MV-4-11 (cell line): ENCODE measurements at regions not wholly inside any gene's neighbourhood (a gene's known extent, or its start where the extent isn't known, plus 50 kb on each side); places are given as distances from the start of the nearest gene placed in this dataset.

Experiments
- DNase-seq: peaks from one replicate; lab custom pipeline; 2025; lab: John Stamatoyannopoulos, UW

DNA sequence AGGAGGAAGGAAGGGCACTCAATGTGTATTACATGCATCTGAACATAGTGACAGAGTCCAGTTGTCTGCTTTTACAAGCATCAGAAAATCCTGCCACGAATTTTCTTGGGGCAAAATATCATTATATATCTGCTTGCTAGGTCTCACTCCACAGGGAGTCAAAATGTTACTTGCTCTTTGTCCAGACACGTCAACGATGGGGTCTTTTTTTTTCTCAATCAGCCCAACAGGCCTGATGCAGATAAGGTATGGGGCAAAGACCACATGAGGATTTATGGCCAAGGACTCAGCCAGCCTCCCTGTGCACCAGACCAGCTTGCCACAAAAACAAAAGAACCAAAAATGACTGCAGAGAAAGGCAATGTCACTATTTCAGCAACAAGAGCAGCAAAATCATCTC is 323.4 kb upstream of the PKDCC start:
- DNase-seq: no peak

DNA sequence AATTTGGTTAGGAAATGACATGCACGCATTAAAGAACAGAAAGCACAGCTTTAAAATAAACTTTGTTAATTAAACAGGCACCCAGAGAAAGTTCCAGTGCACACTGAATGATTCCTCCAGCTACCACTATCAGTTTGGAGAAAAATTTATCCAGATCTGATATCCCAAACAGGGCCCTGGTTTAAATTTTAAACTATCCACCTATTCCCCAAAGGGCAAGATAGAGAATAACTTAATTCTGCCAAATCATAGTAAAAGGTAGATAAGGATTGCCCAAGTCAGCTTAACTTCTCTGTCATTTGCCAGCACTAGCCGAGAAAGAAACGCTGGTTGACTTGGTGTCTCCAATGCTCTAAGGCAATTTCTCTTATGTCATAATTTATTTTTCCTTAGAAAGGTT is 321.9 kb upstream of the PKDCC start:
- DNase-seq: no peak

DNA sequence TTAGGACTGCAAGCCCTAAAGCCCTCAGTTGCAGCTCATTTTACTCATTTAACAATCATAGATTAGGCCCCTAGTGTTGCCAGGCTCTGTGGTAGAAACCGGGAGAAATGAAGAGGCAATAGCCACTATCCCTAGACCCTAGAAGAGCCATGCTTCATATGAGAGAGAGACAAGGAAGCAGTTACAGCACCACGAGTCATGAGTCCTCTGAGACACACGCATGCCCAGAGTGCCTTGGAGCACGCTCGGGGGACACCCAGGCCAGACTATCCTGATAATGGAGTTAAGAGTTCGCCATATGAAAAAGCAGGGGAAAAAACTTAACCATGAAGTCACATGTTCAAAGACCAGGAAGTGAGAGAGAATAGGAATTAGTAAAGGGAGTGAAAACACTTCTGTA is 321.5 kb upstream of the PKDCC start:
- peak; percentile 59 for DNase-seq

DNA sequence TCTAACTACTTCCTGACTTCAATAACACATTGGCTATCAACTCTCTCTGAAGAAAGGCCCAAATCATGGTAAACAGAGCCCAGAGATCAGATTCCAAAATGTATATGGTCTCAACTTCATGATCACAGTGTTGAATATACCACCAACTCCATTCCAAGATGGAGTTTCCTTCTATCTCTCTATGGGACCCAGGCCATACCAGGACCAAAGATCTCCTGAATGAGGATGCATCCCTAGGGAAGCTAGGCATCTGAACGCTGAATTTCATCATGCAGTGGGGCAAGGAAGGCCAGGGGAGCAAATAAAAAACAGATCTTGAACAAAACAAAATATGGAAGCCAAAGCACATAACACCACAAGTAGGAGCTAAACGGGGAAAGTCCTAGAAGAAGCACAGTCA is 320.7 kb upstream of the PKDCC start:
- DNase-seq: no peak

DNA sequence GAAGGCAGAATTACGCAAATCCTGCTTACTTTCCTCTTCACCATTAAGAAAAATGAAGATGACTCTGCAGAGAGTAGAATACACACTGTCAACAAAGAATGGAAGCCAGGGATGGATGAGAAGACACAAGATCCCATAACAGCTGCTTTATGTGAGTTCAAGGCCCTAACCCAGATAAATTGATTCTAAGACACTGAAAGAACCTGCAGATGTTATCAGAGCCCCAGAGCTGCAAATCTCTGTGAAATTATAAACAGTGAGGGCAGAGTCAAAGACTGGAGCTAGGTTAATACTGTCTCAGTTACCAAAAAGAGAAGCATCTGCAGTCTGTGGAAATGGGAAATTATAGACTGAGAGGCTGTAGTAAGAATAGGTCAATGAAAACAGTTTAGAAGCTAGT is 320.1 kb upstream of the PKDCC start:
- no peak for DNase-seq

DNA sequence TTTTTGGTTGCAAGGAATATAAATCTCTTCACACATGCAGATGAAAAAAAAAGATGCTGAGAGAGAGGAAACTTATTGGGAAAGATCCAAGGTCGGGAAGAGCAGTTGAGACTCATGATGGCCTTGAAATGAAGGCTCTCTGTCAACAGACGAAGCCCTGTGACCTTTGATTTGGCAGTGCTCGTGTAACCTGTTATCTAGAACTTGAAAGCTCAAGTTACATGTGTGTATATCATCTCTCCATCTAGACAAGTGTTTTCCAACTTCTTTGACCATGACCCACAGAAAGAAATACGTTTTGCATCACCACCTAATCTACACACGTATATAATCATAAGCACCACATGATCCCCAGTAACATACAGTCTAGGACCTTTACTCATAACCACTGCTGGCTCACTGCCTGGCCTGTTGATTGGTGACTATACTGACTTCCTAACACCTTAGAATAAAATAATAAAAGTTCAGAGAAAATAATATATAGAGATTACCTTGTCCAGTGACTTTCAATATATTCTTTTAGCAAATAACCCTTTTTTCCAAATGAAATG is 319.0 kb upstream of the PKDCC start:
- DNase-seq: no peak

DNA sequence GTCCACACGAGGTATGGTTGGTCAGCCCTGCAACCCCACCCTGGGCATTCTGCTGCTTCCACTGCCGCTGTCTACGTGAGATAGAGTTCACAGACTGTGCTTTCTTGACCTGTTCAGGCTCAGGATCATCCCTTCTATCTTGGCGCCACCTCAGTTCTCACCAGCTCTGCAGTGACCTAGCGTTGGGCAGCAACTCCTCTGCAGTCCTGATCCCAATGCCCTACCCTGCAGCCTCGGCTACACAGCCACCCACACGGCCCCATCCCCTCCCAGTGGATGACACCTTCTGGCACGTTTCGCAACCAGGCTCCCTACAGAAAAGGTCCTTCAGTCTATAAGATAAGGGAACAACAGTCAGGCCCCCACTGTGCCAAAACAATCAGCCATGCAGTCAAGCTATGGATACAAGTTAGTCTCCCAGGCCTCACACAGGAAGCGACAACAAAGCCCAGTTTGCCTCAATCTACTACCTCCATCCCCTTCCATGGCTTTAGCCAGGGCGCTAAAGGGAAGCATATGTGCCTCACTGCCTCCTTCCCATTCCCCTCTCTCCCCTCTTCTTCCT is 317.9 kb upstream of the PKDCC start:
- DNase-seq: peak; percentile 58

DNA sequence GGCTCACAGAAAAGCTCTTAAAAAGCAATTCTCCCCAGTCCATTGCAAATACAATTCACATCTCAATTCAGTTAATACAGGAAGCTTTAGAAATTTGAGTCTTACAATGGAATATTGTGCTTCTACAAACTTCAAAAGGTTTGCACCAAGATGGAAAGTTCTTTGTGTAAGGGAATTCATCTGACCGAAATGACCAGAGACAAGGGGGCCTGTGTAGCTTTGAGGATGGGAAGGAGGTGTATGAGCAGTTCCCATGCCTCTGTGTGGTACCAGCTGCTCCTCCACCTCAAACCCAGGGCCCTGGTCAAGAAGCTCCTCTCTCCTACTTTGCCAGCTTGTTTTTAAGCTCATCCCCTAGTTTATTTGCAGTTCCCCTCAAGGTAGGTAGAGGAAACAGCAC is 312.8 kb upstream of the PKDCC start:
- DNase-seq: no peak

DNA sequence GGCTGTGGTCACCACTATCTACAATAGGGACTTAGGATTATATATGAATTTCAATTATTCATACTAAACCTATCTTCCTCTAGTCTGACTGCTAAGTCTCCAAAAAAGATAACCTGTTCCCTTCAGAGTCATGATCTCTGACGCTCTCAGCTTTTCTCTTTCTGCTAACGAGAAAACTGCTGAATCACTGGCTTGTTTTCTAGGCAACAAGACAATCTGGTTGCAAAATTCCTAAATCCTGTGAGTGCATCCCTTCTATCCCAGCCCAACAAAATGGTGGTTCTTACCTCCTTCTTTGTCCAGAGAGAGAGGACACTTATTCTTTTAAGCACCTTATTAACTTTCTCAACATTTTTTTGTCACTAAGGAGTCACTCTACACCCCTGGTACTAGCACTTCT is 312.3 kb upstream of the PKDCC start:
- DNase-seq: peak; percentile 36

DNA sequence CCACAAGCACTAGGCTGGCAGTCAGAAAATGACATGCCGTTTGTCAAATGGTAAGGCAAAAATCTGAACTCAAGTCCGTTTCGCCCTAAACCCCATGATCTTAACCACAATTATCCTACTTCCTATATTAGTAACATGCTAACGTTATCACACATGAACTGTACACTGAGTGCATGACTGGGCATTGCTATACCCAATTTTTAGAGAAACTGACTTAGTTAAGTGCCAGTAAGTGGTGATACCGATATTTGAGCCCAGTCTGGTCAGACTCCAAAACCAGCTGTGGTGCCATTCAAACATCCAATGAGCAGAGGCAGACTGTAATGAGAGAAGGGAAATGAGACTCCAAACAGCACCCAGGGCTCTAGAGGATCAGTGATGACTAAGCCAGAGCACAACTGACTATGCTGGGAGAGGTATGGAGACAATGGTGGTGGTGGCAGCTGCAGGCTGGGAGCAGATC is 311.7 kb upstream of the PKDCC start:
- DNase-seq: peak; percentile 97

DNA sequence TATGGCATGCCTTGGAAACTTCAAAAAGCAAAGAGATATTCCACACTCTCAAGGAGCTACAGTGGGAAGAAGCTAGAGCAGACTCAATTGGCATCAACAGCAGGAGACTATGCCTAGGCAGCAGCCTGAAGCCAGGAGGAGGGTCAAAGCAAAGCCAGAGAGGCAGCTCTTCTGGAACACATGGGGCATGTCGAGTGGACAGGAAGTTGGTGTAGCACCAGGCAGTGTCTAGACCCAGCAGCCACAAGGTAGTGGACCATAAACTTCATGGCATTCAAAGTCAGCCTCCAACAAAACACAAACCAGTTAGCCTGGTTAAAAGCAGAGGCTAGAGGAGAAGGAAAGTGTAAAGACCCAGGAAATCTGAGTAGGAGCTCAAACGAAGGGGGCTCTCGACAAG is 311.2 kb upstream of the PKDCC start:
- DNase-seq: no peak

DNA sequence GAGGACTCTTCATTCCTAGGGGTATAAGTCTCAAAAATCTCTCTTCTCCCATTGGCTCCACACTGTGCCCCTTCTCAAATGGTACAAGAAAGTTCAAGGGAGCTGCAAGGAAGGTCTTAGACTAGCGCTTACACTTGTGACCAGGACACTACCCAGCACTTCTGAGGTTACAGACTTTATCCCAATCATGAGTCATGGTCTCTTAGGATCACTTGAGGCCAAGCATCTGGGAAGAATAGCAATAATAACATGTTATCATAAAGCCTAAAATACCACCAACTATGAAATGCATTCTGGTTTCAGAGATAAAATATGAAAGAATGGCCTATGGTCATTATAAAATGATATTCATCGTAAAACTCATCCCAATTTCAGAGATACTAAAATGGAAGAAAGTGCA is 309.9 kb upstream of the PKDCC start:
- DNase-seq: peak; percentile 23

DNA sequence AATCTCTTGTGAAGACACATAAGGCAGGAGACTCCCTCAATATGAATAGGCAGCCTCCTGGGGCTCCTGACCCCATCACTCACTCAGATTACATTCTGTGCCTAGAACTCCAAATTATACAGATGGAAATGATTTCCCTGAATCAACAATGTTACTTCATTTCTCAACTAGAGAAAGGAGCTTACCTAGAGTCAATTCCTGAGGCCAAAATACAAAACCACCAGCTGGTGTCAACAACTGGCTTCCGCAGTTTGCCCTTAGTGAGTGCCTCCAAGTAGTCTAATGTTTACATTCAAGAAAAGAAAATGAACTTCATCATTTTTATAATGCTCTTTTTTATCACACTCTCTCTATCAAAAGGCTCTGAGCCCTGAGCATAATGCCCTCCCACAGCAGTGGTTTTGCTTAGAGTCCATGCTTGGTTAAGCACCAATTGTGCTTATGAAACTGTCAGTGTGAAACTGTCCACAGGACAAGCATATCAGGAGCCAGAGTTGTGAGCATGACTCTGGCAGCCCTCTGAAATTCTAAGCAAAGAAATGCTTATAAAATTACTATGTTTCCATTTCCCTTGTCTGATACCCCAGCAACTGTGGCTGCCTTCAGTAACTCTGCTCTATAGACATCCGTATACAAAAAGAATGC is 305.7 kb upstream of the PKDCC start:
- no peak for DNase-seq

DNA sequence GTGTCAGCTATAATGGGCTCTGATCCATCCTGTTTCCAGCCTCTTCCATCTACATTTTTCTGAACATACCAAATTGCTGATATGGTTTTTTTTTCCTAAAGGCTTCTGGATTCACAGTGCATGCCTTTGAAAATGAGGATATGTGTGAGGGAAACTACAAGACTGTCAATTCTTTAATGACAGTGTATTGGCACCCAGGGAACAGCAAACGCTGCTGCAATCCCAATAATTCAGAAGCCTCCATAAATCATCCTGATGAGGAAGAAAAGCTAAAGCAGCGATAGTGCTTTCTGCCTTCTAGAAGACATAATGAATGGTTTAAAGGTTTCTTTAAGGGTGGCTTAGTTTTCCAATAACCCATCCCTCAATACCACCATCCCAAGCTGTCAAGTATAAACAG is 304.5 kb upstream of the PKDCC start:
- DNase-seq: no peak

DNA sequence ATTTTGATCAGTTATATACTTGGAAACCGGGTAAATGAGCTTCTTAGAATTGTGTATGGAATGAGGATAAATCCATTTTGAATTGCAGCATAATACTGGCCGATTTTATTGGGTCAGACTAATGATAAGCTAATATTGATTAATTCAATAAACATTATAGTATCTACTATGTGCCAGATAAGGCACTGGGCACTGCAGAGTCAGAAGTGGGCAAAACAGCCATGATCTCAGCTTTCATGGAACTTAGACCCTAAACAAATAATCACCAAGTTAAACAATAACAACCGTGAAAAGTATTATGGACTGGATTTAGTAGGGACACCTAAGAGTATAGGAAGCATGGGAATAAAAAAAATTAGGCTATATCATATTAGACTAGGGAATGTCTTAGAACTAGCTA is 297.0 kb upstream of the PKDCC start:
- no peak for DNase-seq

DNA sequence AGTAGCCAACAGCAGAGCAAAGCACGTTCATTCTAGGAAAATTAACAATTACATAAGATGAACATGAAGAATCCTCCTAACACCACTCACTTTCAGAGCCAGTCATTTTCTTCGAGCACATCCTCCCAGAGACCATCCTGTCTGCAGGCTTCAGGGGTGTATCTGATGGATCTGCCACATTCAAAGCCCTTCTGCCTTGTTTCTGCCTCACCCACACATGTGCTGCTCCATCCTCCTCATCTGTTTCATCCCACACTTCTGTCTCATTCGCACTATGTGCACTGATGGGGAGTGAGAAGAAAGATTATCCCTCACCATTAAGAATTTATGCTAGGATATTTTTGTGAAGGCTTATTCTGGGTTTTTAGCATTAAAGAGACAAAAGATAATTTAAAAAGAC is 287.9 kb upstream of the PKDCC start:
- DNase-seq: no peak

DNA sequence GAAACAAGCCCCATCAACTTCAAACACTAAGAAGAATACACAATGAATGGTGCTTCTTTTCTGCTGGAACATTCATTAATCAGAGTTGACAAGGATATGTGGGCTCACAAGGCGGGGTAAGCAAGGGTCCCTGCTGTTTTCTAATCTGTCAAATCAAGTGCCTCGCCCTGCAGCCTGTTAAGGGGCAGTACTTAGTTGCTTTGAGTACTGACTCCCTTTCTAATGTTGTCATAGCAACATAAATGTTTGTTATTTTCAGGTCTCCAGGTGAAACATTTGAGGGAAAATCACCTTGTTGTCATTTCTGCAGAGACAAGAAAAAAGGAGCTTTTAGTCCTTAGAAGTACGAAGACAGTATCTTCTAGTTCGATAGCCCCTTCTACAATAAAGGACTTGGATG is 284.7 kb upstream of the PKDCC start:
- DNase-seq: no peak

DNA sequence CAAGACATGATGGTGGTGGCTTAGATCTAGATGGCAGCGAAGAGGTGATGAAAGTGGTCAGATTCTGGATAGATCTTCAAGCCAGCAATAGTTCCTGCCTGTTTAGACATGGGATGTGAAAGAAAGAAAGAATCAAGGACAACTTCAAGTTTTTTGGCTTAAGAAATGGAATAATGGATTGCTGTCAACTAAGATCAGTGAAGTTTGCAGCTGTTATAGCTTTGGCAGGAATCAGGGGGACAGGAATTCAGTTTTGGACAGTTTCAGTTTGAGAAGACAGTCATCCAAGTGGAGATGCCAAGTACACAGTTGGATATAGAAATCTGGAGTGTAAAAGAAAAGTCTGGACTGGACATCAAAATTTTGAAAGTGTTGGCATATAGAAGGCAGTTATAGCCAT is 283.7 kb upstream of the PKDCC start:
- DNase-seq: no peak

DNA sequence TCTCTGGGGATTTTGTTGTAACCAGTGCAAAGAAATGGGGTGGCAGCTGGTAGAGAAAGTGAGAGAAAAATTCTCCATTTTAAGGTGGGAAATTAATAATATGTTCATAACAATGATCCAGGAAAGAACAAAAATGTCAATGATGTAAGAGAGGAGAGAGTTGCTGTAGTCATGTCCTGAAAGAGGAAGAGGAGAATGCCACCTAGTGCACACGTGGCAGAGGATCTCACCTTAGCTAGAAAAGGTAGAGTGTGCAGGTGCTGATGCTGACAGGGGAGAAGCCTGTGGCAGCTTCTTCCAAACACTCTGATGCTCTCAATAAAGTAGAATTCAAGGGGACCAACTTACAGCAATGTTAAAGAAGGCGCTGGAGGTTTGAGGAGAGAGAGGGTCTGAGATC is 282.9 kb upstream of the PKDCC start:
- DNase-seq: no peak

DNA sequence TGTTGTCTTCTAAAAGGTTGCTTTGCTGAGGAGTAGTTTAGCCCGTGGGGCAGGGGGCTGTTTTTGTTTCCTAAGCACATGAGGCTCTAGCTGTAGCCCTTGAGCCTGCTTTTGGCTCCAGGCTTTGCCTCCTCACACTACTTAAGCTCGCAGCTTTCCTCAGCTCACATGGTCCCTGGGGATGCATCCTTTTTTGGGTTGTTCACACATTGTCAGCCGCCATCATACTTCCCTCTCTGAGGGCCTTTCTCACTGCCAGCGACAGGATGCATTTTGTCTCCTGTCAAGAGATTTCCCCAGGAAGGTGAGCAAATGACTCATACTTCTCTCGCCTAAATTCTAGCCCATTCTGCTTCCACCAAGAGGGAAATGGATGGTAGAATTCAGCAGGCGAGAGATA is 279.5 kb upstream of the PKDCC start:
- no peak for DNase-seq

DNA sequence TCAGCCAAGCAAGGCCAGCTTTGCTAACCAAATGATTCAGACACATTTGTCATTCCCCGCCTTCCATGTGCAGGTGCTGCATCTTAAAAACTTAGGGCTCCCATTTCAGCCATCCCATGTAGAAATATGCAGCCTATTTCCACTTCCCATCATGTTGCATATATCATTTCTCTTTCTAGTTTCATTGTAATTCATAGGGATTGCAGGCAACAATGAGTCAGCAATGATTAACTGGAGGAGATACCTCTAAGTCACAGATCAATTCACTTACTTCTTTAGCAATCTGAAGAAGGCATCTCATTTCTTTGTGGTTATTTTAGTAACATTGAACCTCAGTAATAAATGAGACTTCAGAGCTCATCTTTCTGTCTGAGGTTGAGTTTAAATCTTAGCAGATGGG is 276.1 kb upstream of the PKDCC start:
- DNase-seq: peak; percentile 22

DNA sequence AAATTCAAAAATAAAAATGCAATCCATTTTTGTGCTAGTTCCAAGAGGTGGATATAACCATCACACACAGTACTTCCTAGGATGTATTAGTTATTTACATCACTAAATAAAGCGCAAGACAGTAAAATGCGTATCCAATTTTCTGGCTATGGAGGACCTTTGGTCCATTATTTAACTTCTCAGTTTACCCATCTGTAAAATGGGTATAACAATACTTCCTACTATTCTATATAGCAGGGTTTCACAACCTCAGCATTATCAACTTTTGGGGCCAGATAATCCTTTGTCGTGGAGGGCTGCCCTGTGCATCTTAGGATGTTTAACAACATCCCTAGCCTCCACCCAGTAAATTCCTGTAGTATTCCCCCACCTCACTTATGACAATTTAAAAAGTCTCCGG is 275.1 kb upstream of the PKDCC start:
- DNase-seq: no peak

DNA sequence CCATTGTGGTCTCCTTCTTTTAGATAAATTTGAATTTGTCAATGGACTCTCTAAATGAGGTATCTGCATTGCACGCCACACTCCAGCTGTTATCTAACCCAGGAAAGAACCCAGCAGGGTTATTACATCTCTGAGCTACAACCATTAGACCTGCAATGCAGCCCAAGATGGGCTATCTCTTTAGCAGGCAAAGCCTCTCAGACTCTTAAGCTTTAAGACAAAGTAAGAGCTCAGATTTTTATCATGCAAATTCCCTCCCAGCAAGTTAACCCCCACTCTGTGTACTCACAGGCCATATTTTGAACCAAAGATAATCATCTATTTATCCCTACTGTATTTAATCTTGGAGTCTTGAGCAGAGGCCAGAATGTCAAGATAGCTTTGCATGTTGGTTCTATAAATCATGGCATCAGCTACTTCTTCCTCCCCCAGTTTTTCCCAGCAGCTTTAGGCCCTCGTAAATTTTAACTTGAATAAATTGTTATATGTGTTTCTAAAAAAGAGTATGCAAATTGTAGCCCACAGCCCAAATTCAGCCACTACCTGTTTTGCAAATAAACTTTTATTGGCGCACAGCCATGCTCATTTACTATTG is 273.7 kb upstream of the PKDCC start:
- no peak for DNase-seq
